ENCODE measurements at regions not wholly inside any gene's neighbourhood (a gene's known extent, or its start where the extent isn't known, plus 50 kb on each side); places are given as distances from the start of the nearest gene placed in this dataset.

GRCh38 chr2:188129677-188130076, 162.0 kb upstream of the GULP1 start:
- H3K9me3 Mint-ChIP-seq = peaks cover 5% of the 10 kb centered on the region
- H3K4me3 Mint-ChIP-seq = no peak overlapping the region
- no peaks in the 10 kb centered on the region for H3K27me3 ChIP-seq (ENCODE audit: control insufficient read depth, insufficient read depth, low read length, poor library complexity, severe bottlenecking)
- peaks cover 5% of the 10 kb centered on the region for H3K9me3 ChIP-seq (ENCODE audit: control insufficient read depth, low read length)
- no peaks in the 10 kb centered on the region for H3K27me3 Mint-ChIP-seq (ENCODE audit: insufficient read depth)
- no peaks in the 10 kb centered on the region for H3K4me1 Mint-ChIP-seq
- TF ChIP-seq CTCF (conservative IDR thresholded peaks at IDR 0.05) = no peak
- H3K27ac Mint-ChIP-seq = no peak overlapping the region
- no peaks in the 10 kb centered on the region for H3K36me3 ChIP-seq (ENCODE audit: control insufficient read depth, insufficient read depth, low read length)
- H3K4me1 ChIP-seq (ENCODE audit: control insufficient read depth, insufficient read depth, low read length) = no peaks in the 10 kb centered on the region
- H3K9ac ChIP-seq (ENCODE audit: extremely low read depth, low read length, poor library complexity, severe bottlenecking) = no peak overlapping the region
- DNase-seq = no peak
- no peak overlapping the region for H3K27ac ChIP-seq (ENCODE audit: low read depth, low read length)
- 96 to 98% methylated on average over 4 of the region's 4 CpGs for WGBS, 2 experiments (ENCODE audit: insufficient coverage in 1 of 2, insufficient read length in 1 of 2)
- no peaks in the 10 kb centered on the region for H3K36me3 Mint-ChIP-seq (ENCODE audit: low read depth)
- no peak overlapping the region for H3K4me3 ChIP-seq (ENCODE audit: low read length)

- Histone ChIP-seq H3K9ac (ENCODE audit: extremely low read depth, low read length, poor library complexity, severe bottlenecking) (no peak overlapping the region), H3K9me3 (ENCODE audit: control insufficient read depth, low read length) (peaks cover 5% of the 10 kb centered on the region), H3K27ac (ENCODE audit: low read depth, low read length) (no peak overlapping the region), H3K27me3 (ENCODE audit: control insufficient read depth, insufficient read depth, low read length, poor library complexity, severe bottlenecking) (no peaks in the 10 kb centered on the region), H3K36me3 (ENCODE audit: control insufficient read depth, insufficient read depth, low read length) (no peaks in the 10 kb centered on the region), H3K4me3 (ENCODE audit: low read length) (no peak overlapping the region), H3K4me1 (ENCODE audit: control insufficient read depth, insufficient read depth, low read length) (no peaks in the 10 kb centered on the region)
- H3K27me3 Mint-ChIP-seq (ENCODE audit: insufficient read depth) = no peaks in the 10 kb centered on the region
- H3K4me3 Mint-ChIP-seq = no peak overlapping the region
- no peaks in the 10 kb centered on the region for H3K36me3 Mint-ChIP-seq (ENCODE audit: low read depth)
- no peak overlapping the region for H3K27ac Mint-ChIP-seq
- H3K4me1 Mint-ChIP-seq = no peaks in the 10 kb centered on the region
- peaks cover 4% of the 10 kb centered on the region for H3K9me3 Mint-ChIP-seq
- peak; percentile 52 for TF ChIP-seq CTCF (conservative IDR thresholded peaks at IDR 0.05)
- no peak for DNase-seq
Observed at GRCh38 chr2:188130317-188130716, 161.4 kb upstream of the GULP1 start.

GRCh38 chr2:188131281-188131680, 160.4 kb upstream of the GULP1 start:
- Mint-ChIP-seq H3K36me3 (ENCODE audit: low read depth) (no peaks in the 10 kb centered on the region), H3K27me3 (ENCODE audit: insufficient read depth) (no peaks in the 10 kb centered on the region), H3K9me3 (peaks cover 5% of the 10 kb centered on the region), H3K4me1 (peaks cover 5% of the 10 kb centered on the region), H3K27ac (no peak overlapping the region), H3K4me3 (no peak overlapping the region)
- no peak for TF ChIP-seq CTCF (conservative IDR thresholded peaks at IDR 0.05)
- Histone ChIP-seq H3K36me3 (ENCODE audit: control insufficient read depth, insufficient read depth, low read length) (no peaks in the 10 kb centered on the region), H3K4me1 (ENCODE audit: control insufficient read depth, insufficient read depth, low read length) (no peaks in the 10 kb centered on the region), H3K4me3 (ENCODE audit: low read length) (no peak overlapping the region), H3K27me3 (ENCODE audit: control insufficient read depth, insufficient read depth, low read length, poor library complexity, severe bottlenecking) (no peaks in the 10 kb centered on the region), H3K9me3 (ENCODE audit: control insufficient read depth, low read length) (peaks cover 9% of the 10 kb centered on the region), H3K9ac (ENCODE audit: extremely low read depth, low read length, poor library complexity, severe bottlenecking) (no peak overlapping the region), H3K27ac (ENCODE audit: low read depth, low read length) (no peak overlapping the region)
- no peak for DNase-seq
- WGBS, 2 experiments (ENCODE audit: insufficient coverage in 1 of 2, insufficient read length in 1 of 2) = 100% methylated on average over 1 of the region's 1 CpG; no CpG with 5 or more reads in 1 of the 2 experiments

Data from endodermal cell (in vitro differentiated cells).